H1 (cell line): ENCODE measurements at regions not wholly inside any gene's neighbourhood (a gene's known extent, or its start where the extent isn't known, plus 50 kb on each side); places are given as distances from the start of the nearest gene placed in this dataset.

Experiments used
- CTCF ChIA-PET: fragments of 300-600 bp; sonication (Branson Sonifier 250); formaldehyde crosslinking; loops from one replicate; lab custom pipeline; 2021; ENCODE audit not compliant: partially characterized antibody; lab: Charles Lee
- POLR2A ChIA-PET: fragments of 300-600 bp; sonication (Branson Sonifier 250); formaldehyde crosslinking; loops from one replicate; lab custom pipeline; 2021; ENCODE audit warnings: inconsistent platforms; ENCODE audit not compliant: partially characterized antibody; lab: Charles Lee
- DNase-seq, 2 experiments: peaks; one replicate each; pipeline versions ENCODE4 v3.0.0 to v3.0.0-alpha.2; 2010 to 2022; ENCODE audit warnings: low spot score in 2 of 2, low read depth in 1 of 2, mixed read lengths in 1 of 2
- FAIRE-seq: peaks from 2 replicates; lab custom pipeline; 2011; peaks lifted over from hg19 to GRCh38; lab: Jason Lieb, UNC
- H2AFZ ChIP-seq: 2 replicates; pipeline ENCODE4 v1.8.1; 2012; ENCODE audit warnings: low read length, inconsistent platforms
- H2AK5ac ChIP-seq: 2 replicates; pipeline ENCODE4 v1.6.1; 2013; ENCODE audit warnings: low read depth, low read length
- H2BK120ac ChIP-seq: replicated peaks from 2 replicates; pipeline ENCODE3; 2013; ENCODE audit warnings: low read depth, low read length, inconsistent platforms
- H2BK12ac ChIP-seq: 2 replicates; pipeline ENCODE4 v1.6.1; 2013; ENCODE audit warnings: low read depth, low read length
- H2BK15ac ChIP-seq: 2 replicates; pipeline ENCODE4 v1.6.1; 2013; ENCODE audit warnings: low read length
- H2BK20ac ChIP-seq: 2 replicates; pipeline ENCODE4 v1.6.1; 2013; ENCODE audit warnings: low read length
- H2BK5ac ChIP-seq: 2 replicates; pipeline ENCODE4 v1.6.1; 2013; ENCODE audit warnings: low read depth, low read length
- H3K14ac ChIP-seq: 2 replicates; pipeline ENCODE4 v1.6.1; 2013; ENCODE audit warnings: inconsistent platforms; ENCODE audit not compliant: insufficient read length
- H3K18ac ChIP-seq: 2 replicates; pipeline ENCODE4 v1.6.1; 2013; ENCODE audit warnings: low read length; ENCODE audit errors: extremely low read depth
- H3K23ac ChIP-seq: 2 replicates; pipeline ENCODE4 v1.6.1; 2013; ENCODE audit warnings: inconsistent platforms; ENCODE audit not compliant: insufficient read length
- H3K23me2 ChIP-seq: 2 replicates; pipeline ENCODE4 v1.6.1; 2013; ENCODE audit warnings: low read depth, low read length
- H3K27ac ChIP-seq: 2 replicates; pipeline ENCODE4 v1.6.1; 2011; ENCODE audit warnings: low read depth, low read length, inconsistent platforms
- H3K27me3 ChIP-seq, 4 experiments: replicated peaks in 1 of 4; 1 replicate in 1 of 4; 2 replicates in 3 of 4; pipeline versions ENCODE4 v1.6.1 to v1.8.1; 2011 to 2013; ENCODE audit warnings: low read length in 3 of 4, mild to moderate bottlenecking in 3 of 4, inconsistent platforms in 2 of 4, mixed read lengths in 2 of 4, moderate library complexity in 1 of 4; ENCODE audit not compliant: control insufficient read depth in 3 of 4, insufficient read depth in 3 of 4; ENCODE audit errors: extremely low read depth in 1 of 4
- H3K36me3 ChIP-seq, 4 experiments: 2 replicates each; pipeline versions ENCODE4 v1.6.1 to v1.8.1; 2011 to 2013; ENCODE audit warnings: mild to moderate bottlenecking in 4 of 4, low read length in 3 of 4, moderate library complexity in 2 of 4, control low read depth in 1 of 4, inconsistent platforms in 1 of 4; ENCODE audit not compliant: insufficient read depth in 4 of 4, control insufficient read depth in 2 of 4
- H3K4ac ChIP-seq: replicated peaks from 2 replicates; pipeline ENCODE3; 2013; ENCODE audit warnings: low read length, low read depth, mixed read lengths, inconsistent platforms; ENCODE audit not compliant: insufficient read length
- H3K4me1 ChIP-seq, 4 experiments: replicated peaks in 1 of 4; 1 replicate in 1 of 4; 2 replicates in 3 of 4; pipeline versions ENCODE4 v1.6.1 to v1.8.1; 2011 to 2013; ENCODE audit warnings: low read length in 3 of 4, inconsistent platforms in 2 of 4, mixed read lengths in 1 of 4; ENCODE audit not compliant: insufficient read depth in 4 of 4, control insufficient read depth in 3 of 4
- H3K4me2 ChIP-seq, 2 experiments: 2 replicates each; pipeline versions ENCODE4 v1.6.1 to v1.8.1; 2011 to 2013; ENCODE audit warnings: low read depth in 2 of 2, low read length in 2 of 2, control low read depth in 1 of 2, inconsistent platforms in 1 of 2, mild to moderate bottlenecking in 1 of 2; ENCODE audit not compliant: insufficient read depth in 1 of 2
- H3K4me3 ChIP-seq, 4 experiments: fragments of 200-600, 300-600 bp in 1 of 4; sonication (generic), shearing (Covaris generic), sonication (Bioruptor Twin) in 1 of 4; 2 replicates each; pipeline versions ENCODE4 v1.5.1 to v1.8.1; 2011 to 2016; ENCODE audit warnings: low read length in 4 of 4, low read depth in 3 of 4, control low read depth in 2 of 4, inconsistent platforms in 2 of 4, mild to moderate bottlenecking in 2 of 4, mixed read lengths in 1 of 4, moderate library complexity in 1 of 4; ENCODE audit not compliant: insufficient read depth in 2 of 4; ENCODE audit errors: extremely low read depth in 1 of 4
- H3K56ac ChIP-seq: replicated peaks from 2 replicates; pipeline ENCODE3; 2013; ENCODE audit warnings: low read depth, mild to moderate bottlenecking, mixed read lengths, low read length, inconsistent platforms; ENCODE audit not compliant: insufficient read length
- H3K79me1 ChIP-seq: 2 replicates; pipeline ENCODE4 v1.6.1; 2013; ENCODE audit warnings: low read depth, low read length, control low read depth
- H3K79me2 ChIP-seq, 2 experiments: 2 replicates each; pipeline versions ENCODE4 v1.6.1 to v1.8.1; 2012 to 2013; ENCODE audit warnings: low read length in 2 of 2, mild to moderate bottlenecking in 2 of 2, inconsistent platforms in 1 of 2; ENCODE audit not compliant: insufficient read depth in 2 of 2, control insufficient read depth in 1 of 2
- H3K9ac ChIP-seq, 4 experiments: replicated peaks in 1 of 4; 1 replicate in 1 of 4; 2 replicates in 3 of 4; pipeline versions ENCODE4 v1.6.1 to v1.8.1; 2011 to 2013; ENCODE audit warnings: low read depth in 3 of 4, low read length in 3 of 4, control low read depth in 2 of 4, mild to moderate bottlenecking in 2 of 4, moderate library complexity in 2 of 4, inconsistent platforms in 1 of 4; ENCODE audit errors: extremely low read depth in 1 of 4
- H3K9me3 ChIP-seq, 2 experiments: 2 replicates each; pipeline versions ENCODE4 v1.6.1 to v1.8.1; 2012 to 2013; ENCODE audit warnings: mild to moderate bottlenecking in 2 of 2, moderate library complexity in 2 of 2, control low read depth in 1 of 2, inconsistent platforms in 1 of 2, low read depth in 1 of 2, low read length in 1 of 2, mixed read lengths in 1 of 2; ENCODE audit not compliant: insufficient read depth in 2 of 2
- H4K20me1 ChIP-seq, 2 experiments: replicated peaks in 1 of 2; 2 replicates each; pipeline versions ENCODE3 to v1.8.1; 2011 to 2013; ENCODE audit warnings: inconsistent platforms in 2 of 2, low read length in 2 of 2, mild to moderate bottlenecking in 1 of 2; ENCODE audit not compliant: insufficient read depth in 2 of 2, control insufficient read depth in 1 of 2
- H4K5ac ChIP-seq: 2 replicates; pipeline ENCODE4 v1.6.1; 2013; ENCODE audit warnings: low read length, low read depth, mixed read lengths, inconsistent platforms; ENCODE audit not compliant: insufficient read length
- H4K8ac ChIP-seq: 2 replicates; pipeline ENCODE4 v1.8.0; 2013; ENCODE audit warnings: mild to moderate bottlenecking, moderate library complexity, low read length, inconsistent platforms; ENCODE audit not compliant: insufficient read depth; ENCODE audit errors: extremely low read depth
- H4K91ac ChIP-seq: replicated peaks from 2 replicates; pipeline ENCODE3; 2013; ENCODE audit warnings: low read length, mixed read lengths, inconsistent platforms; ENCODE audit not compliant: insufficient read length
- PHF8 ChIP-seq: fragments of 200-600 bp; sonication (generic); conservative IDR thresholded peaks from 2 replicates; pipeline ENCODE4 v1.7.1; 2012; ENCODE audit warnings: low read depth, mild to moderate bottlenecking, inconsistent platforms, low read length, moderate library complexity
- RAD21 ChIP-seq, 2 experiments: IDR thresholded peaks in 1 of 2; conservative IDR thresholded peaks in 1 of 2; 2 replicates each; pipeline ENCODE4 v1.6.1; 2011; ENCODE audit warnings: low read depth in 2 of 2, low read length in 2 of 2, improper control_type of control experiment in 1 of 2, inconsistent platforms in 1 of 2, mild to moderate bottlenecking in 1 of 2, moderate library complexity in 1 of 2
- TEAD4 ChIP-seq: IDR thresholded peaks from 2 replicates; pipeline ENCODE4 v1.6.1; 2012; ENCODE audit warnings: low read depth, low read length, inconsistent platforms, mixed read lengths
- WGBS, 2 experiments: shearing (Covaris generic) in 1 of 2; methylation state at CpG; one replicate each; pipeline versions ENCODE4 v1.1.6 to v1.1.7; 2013 to 2015; ENCODE audit warnings: low lambda C conversion rate in 2 of 2, mixed read lengths in 2 of 2, inconsistent platforms in 1 of 2, low coverage in 1 of 2, missing lambda C conversion rate in 1 of 2; ENCODE audit not compliant: insufficient replicate concordance in 2 of 2, insufficient coverage in 1 of 2, insufficient read length in 1 of 2; ENCODE audit errors: extremely low coverage in 1 of 2, missing lambda C conversion rate in 1 of 2; 5-methylcytosine and 5-hydroxymethylcytosine counted together

GRCh38 chr9:82489201-82489821, 500.7 kb downstream of the SPATA31D1 start:
- no peak for FAIRE-seq
- WGBS, 2 experiments = 97% methylated on average over 5 of the region's 5 CpGs; no CpG with 5 or more reads in 1 of the 2 experiments
- TF ChIP-seq PHF8 (no peak), TEAD4 (no peak), RAD21 (IDR thresholded peaks at IDR 0.05 in 1 of 2, conservative IDR thresholded peaks at IDR 0.05 in 1 of 2; ENCODE audit: low read depth in 2 of 2, low read length in 2 of 2) (no peak)
- TF ChIP-seq, all 59 proteins: peak for 0
- Histone ChIP-seq H4K20me1 (no peaks in the 10 kb centered on the region), H3K56ac (no peak overlapping the region), H2AFZ (peak overlapping the region; percentile 79; the same call in 1 of the 2 replicates), H2BK20ac (no peak overlapping the region), H3K79me2 (no peaks in the 10 kb centered on the region), H3K14ac (no peak overlapping the region), H2BK120ac (no peak overlapping the region), H3K36me3 (no peaks in the 10 kb centered on the region), H3K4me1 (peaks cover 0 to 4% (median 0%) of the 10 kb centered on the region in 4 experiments; a peak in 1 of 7 replicates), H3K9me3 (no peaks in the 10 kb centered on the region), H3K4me3 (no peak overlapping the region), H2AK5ac (no peak overlapping the region), H3K79me1 (no peaks in the 10 kb centered on the region), H3K27ac (no peak overlapping the region), H4K91ac (no peak overlapping the region), H2BK15ac (no peak overlapping the region), H3K23ac (no peak overlapping the region), H3K18ac (no peak overlapping the region), H3K27me3 (no peaks in the 10 kb centered on the region), H2BK5ac (no peak overlapping the region), H4K5ac (no peak overlapping the region), H3K4me2 (no peak overlapping the region), H3K4ac (no peak overlapping the region), H4K8ac (no peak overlapping the region), H2BK12ac (no peak overlapping the region), H3K23me2 (no peaks in the 10 kb centered on the region; the same call in 1 of the 2 replicates), H3K9ac (no peak overlapping the region)
- DNase-seq = no peak
- CTCF ChIA-PET = interaction anchor here (0.9 kb wide), 1 partner anchor 13 kb away, joined by 3 read pairs; no protein-coding TSS in a partner anchor
- POLR2A ChIA-PET = no interaction called here
